Mesendoderm (in vitro differentiated cells): ENCODE measurements at regions not wholly inside any gene's neighbourhood (a gene's known extent, or its start where the extent isn't known, plus 50 kb on each side); places are given as distances from the start of the nearest gene placed in this dataset.
"Not testable (repeated sequence)": the region's sequence is repeated elsewhere in the genome, so short reads cannot be mapped to it uniquely, and the experiment has no call there.

Source experiments
- DNase-seq: peaks from one replicate; pipeline ENCODE4 v3.0.0; 2013
- H2AK5ac ChIP-seq: 2 replicates; pipeline ENCODE4 v1.6.1; 2013; ENCODE audit warnings: low read length, inconsistent platforms
- H2BK120ac ChIP-seq: 2 replicates; pipeline ENCODE4 v1.6.1; 2013; ENCODE audit warnings: low read depth, mild to moderate bottlenecking, low read length, moderate library complexity, mixed read lengths
- H2BK15ac ChIP-seq: replicated peaks from 2 replicates; pipeline ENCODE4 v1.6.1; 2013; ENCODE audit warnings: low read depth, mild to moderate bottlenecking, moderate library complexity
- H2BK5ac ChIP-seq: 2 replicates; pipeline ENCODE4 v1.6.1; 2013; ENCODE audit warnings: low read length, inconsistent platforms
- H3K18ac ChIP-seq: 2 replicates; pipeline ENCODE4 v1.6.1; 2013; ENCODE audit warnings: mild to moderate bottlenecking, low read length, mixed read lengths
- H3K23ac ChIP-seq: one replicate; pipeline ENCODE4 v1.6.1; 2013; ENCODE audit warnings: low read length
- H3K27ac ChIP-seq: 2 replicates; pipeline ENCODE4 v1.5.1; 2013; ENCODE audit warnings: low read depth, mild to moderate bottlenecking, inconsistent platforms, low read length, moderate library complexity
- H3K27me3 ChIP-seq: 2 replicates; pipeline ENCODE4 v1.6.1; 2013; ENCODE audit warnings: low read length, control low read depth, mild to moderate bottlenecking, inconsistent platforms; ENCODE audit not compliant: insufficient read depth, poor library complexity
- H3K36me3 ChIP-seq: 2 replicates; pipeline ENCODE4 v1.6.1; 2013; ENCODE audit warnings: low read length, inconsistent platforms; ENCODE audit not compliant: control insufficient read depth, insufficient read depth
- H3K4ac ChIP-seq: one replicate; pipeline ENCODE4 v1.6.1; 2013; ENCODE audit warnings: low read depth, mild to moderate bottlenecking, low read length, moderate library complexity
- H3K4me1 ChIP-seq: 2 replicates; pipeline ENCODE4 v1.6.1; 2013; ENCODE audit warnings: low read depth, low read length, inconsistent platforms; ENCODE audit not compliant: control insufficient read depth
- H3K4me2 ChIP-seq: 2 replicates; pipeline ENCODE4 v1.6.1; 2013; ENCODE audit warnings: low read length
- H3K4me3 ChIP-seq: 2 replicates; pipeline ENCODE4 v1.5.1; 2013; ENCODE audit warnings: mild to moderate bottlenecking, low read length
- H3K56ac ChIP-seq: one replicate; pipeline ENCODE4 v1.6.1; 2013; ENCODE audit warnings: low read length
- H3K79me1 ChIP-seq: 2 replicates; pipeline ENCODE4 v1.6.1; 2013; ENCODE audit warnings: low read length, inconsistent platforms
- H3K79me2 ChIP-seq: 2 replicates; pipeline ENCODE4 v1.6.1; 2013; ENCODE audit warnings: mild to moderate bottlenecking, low read length; ENCODE audit not compliant: control insufficient read depth, insufficient read depth
- H3K9ac ChIP-seq: 2 replicates; pipeline ENCODE4 v1.6.1; 2013; ENCODE audit warnings: low read length, inconsistent platforms
- H4K5ac ChIP-seq: one replicate; pipeline ENCODE4 v1.6.1; 2013; ENCODE audit warnings: low read length
- H4K8ac ChIP-seq: one replicate; pipeline ENCODE4 v1.6.1; 2013; ENCODE audit warnings: low read depth, mild to moderate bottlenecking, control low read depth, low read length, moderate library complexity
- WGBS: extraction: QIAGEN DNeasy Blood & Tissue Kit; methylation state at CpG from one replicate; pipeline ENCODE4 v1.1.7; 2013; ENCODE audit warnings: low lambda C conversion rate, missing lambda C conversion rate; ENCODE audit not compliant: insufficient coverage; ENCODE audit errors: extremely low coverage; 5-methylcytosine and 5-hydroxymethylcytosine counted together

GRCh38 chr3:124152891-124153290, 161.0 kb upstream of the ROPN1 start:
- not testable (repeated sequence) for H2BK15ac ChIP-seq, H3K4me1 ChIP-seq, H3K79me1 ChIP-seq, H2BK120ac ChIP-seq, H4K5ac ChIP-seq, H3K4ac ChIP-seq, H3K79me2 ChIP-seq, H3K23ac ChIP-seq, H2AK5ac ChIP-seq, H2BK5ac ChIP-seq, H3K27me3 ChIP-seq, H3K4me3 ChIP-seq, H3K27ac ChIP-seq, H3K36me3 ChIP-seq, H3K56ac ChIP-seq, H3K9ac ChIP-seq, DNase-seq, H4K8ac ChIP-seq, H3K4me2 ChIP-seq, H3K18ac ChIP-seq
- WGBS: no CpG with 5 or more reads among the region's 1 CpG

- no peak overlapping the region for H2AK5ac ChIP-seq
- no peak overlapping the region for H3K56ac ChIP-seq
- H2BK15ac ChIP-seq: no peak overlapping the region
- H3K4ac ChIP-seq: no peak overlapping the region
- H3K79me2 ChIP-seq: no peaks in the 10 kb centered on the region
- no CpG with 5 or more reads among the region's 6 CpGs for WGBS
- H3K4me1 ChIP-seq: peaks cover 9% of the 10 kb centered on the region
- H3K23ac ChIP-seq: no peak overlapping the region
- H2BK120ac ChIP-seq: no peak overlapping the region
- H4K5ac ChIP-seq: no peak overlapping the region
- no peak overlapping the region for H2BK5ac ChIP-seq
- H4K8ac ChIP-seq: no peak overlapping the region
- DNase-seq: no peak
- H3K79me1 ChIP-seq: no peaks in the 10 kb centered on the region
- H3K27ac ChIP-seq: no peak overlapping the region
- H3K18ac ChIP-seq: no peak overlapping the region
- H3K9ac ChIP-seq: no peak overlapping the region
- no peaks in the 10 kb centered on the region for H3K36me3 ChIP-seq
- no peaks in the 10 kb centered on the region for H3K27me3 ChIP-seq
- H3K4me2 ChIP-seq: no peak overlapping the region
- no peak overlapping the region for H3K4me3 ChIP-seq
Measured at GRCh38 chr3:124156866-124157712, 165.2 kb upstream of the ROPN1 start.

- Histone ChIP-seq H3K79me2 (no peaks in the 10 kb centered on the region), H3K27ac (no peak overlapping the region), H4K8ac (no peak overlapping the region), H3K4me1 (peaks cover 9% of the 10 kb centered on the region), H3K18ac (no peak overlapping the region), H3K23ac (no peak overlapping the region), H4K5ac (no peak overlapping the region), H3K79me1 (no peaks in the 10 kb centered on the region), H2BK120ac (no peak overlapping the region), H2AK5ac (no peak overlapping the region), H2BK15ac (no peak overlapping the region), H3K4ac (peak overlapping the region; percentile 49), H3K9ac (no peak overlapping the region), H2BK5ac (no peak overlapping the region), H3K4me2 (no peak overlapping the region), H3K27me3 (no peaks in the 10 kb centered on the region), H3K56ac (no peak overlapping the region), H3K36me3 (no peaks in the 10 kb centered on the region), H3K4me3 (no peak overlapping the region)
- no peak for DNase-seq
- WGBS: no CpG with 5 or more reads among the region's 3 CpGs
Measured at GRCh38 chr3:124157748-124158147, 165.8 kb upstream of the ROPN1 start.

- Histone ChIP-seq H3K56ac (no peak overlapping the region), H3K4me3 (no peak overlapping the region), H2AK5ac (no peak overlapping the region), H3K36me3 (no peaks in the 10 kb centered on the region), H3K27me3 (no peaks in the 10 kb centered on the region), H3K9ac (no peak overlapping the region), H2BK120ac (no peak overlapping the region), H3K27ac (no peak overlapping the region), H3K4me2 (no peak overlapping the region), H3K4me1 (peaks cover 9% of the 10 kb centered on the region), H3K23ac (no peak overlapping the region), H4K8ac (no peak overlapping the region), H3K79me2 (no peaks in the 10 kb centered on the region), H3K79me1 (no peaks in the 10 kb centered on the region), H3K18ac (no peak overlapping the region), H2BK5ac (no peak overlapping the region), H3K4ac (no peak overlapping the region), H2BK15ac (no peak overlapping the region), H4K5ac (no peak overlapping the region)
- DNase-seq: peak; percentile 82
- WGBS: no CpG with 5 or more reads among the region's 5 CpGs
Measured at GRCh38 chr3:124158168-124158881, 166.4 kb upstream of the ROPN1 start.

- Histone ChIP-seq H3K27me3 (no peaks in the 10 kb centered on the region), H4K8ac (no peak overlapping the region), H3K79me1 (no peaks in the 10 kb centered on the region), H4K5ac (no peak overlapping the region), H3K36me3 (no peaks in the 10 kb centered on the region), H3K4me3 (no peak overlapping the region), H3K79me2 (no peaks in the 10 kb centered on the region), H2BK5ac (no peak overlapping the region), H3K4me1 (peaks cover 9% of the 10 kb centered on the region), H3K18ac (no peak overlapping the region), H2BK120ac (no peak overlapping the region), H3K4me2 (no peak overlapping the region), H3K9ac (no peak overlapping the region), H2BK15ac (no peak overlapping the region), H3K27ac (no peak overlapping the region), H3K23ac (no peak overlapping the region), H3K56ac (no peak overlapping the region), H2AK5ac (no peak overlapping the region), H3K4ac (no peak overlapping the region)
- WGBS: no CpG with 5 or more reads among the region's 2 CpGs
- DNase-seq: no peak
Measured at GRCh38 chr3:124161448-124161847, 169.5 kb upstream of the ROPN1 start.
